Panc1 (cell line): ENCODE measurements at regions not wholly inside any gene's neighbourhood (a gene's known extent, or its start where the extent isn't known, plus 50 kb on each side); places are given as distances from the start of the nearest gene placed in this dataset.

Source experiments
- ATAC-seq: fragments of 200-7000 bp; cut with Tn5 transposase; 2 replicates; pipeline ENCODE4 v1.9.1; 2020; ENCODE audit warnings: mild to moderate bottlenecking, moderate library complexity
- BruUV-seq: library from RNA; stranded (reverse); fragments of 400-500 nt; replicated peaks from 2 replicates; lab custom pipeline; 2021; lab: Mats Ljungman, UMichigan
- CTCF ChIA-PET: fragments of 300-600 bp; sonication (Branson Sonifier 250); formaldehyde crosslinking; loops from one replicate; lab custom pipeline; 2022; ENCODE audit warnings: antibody characterized with exemption; lab: Charles Lee
- POLR2A ChIA-PET: fragments of 300-600 bp; sonication (Branson Sonifier 250); formaldehyde crosslinking; loops from one replicate; lab custom pipeline; 2022; ENCODE audit warnings: antibody characterized with exemption; lab: Charles Lee
- DNase-seq: peaks from one replicate; pipeline ENCODE4 v3.0.0-alpha.2; 2010; ENCODE audit warnings: low read depth, low spot score
- H3K27ac ChIP-seq: 2 replicates; pipeline ENCODE4 v1.5.1; 2011; ENCODE audit warnings: mild to moderate bottlenecking, low read length, inconsistent platforms
- H3K27me3 ChIP-seq: fragments of 200-500 bp; sonication (Bioruptor generic); 2 replicates; pipeline ENCODE4 v1.6.0; 2014; ENCODE audit warnings: low read length, inconsistent platforms; ENCODE audit not compliant: control insufficient read depth, insufficient read depth
- H3K36me3 ChIP-seq: fragments of 200-500 bp; sonication (Bioruptor generic); 2 replicates; pipeline ENCODE4 v1.5.1; 2014; ENCODE audit warnings: inconsistent platforms, mild to moderate bottlenecking, low read length, moderate library complexity; ENCODE audit not compliant: control insufficient read depth, insufficient read depth
- H3K4me1 ChIP-seq: 2 replicates; pipeline ENCODE4 v1.5.1; 2011; ENCODE audit warnings: inconsistent platforms, mild to moderate bottlenecking, low read length, moderate library complexity; ENCODE audit not compliant: control insufficient read depth, insufficient read depth
- H3K4me3 ChIP-seq, 2 experiments: 2 replicates each; pipeline ENCODE4 v1.5.1; 2011 to 2012; ENCODE audit warnings: low read depth in 2 of 2, low read length in 2 of 2, mild to moderate bottlenecking in 2 of 2, inconsistent platforms in 1 of 2, moderate library complexity in 1 of 2
- H3K9me3 ChIP-seq: fragments of 200-500 bp; sonication (Bioruptor generic); 2 replicates; pipeline ENCODE4 v1.5.1; 2014; ENCODE audit warnings: low read depth, mild to moderate bottlenecking, inconsistent platforms, low read length, moderate library complexity; ENCODE audit not compliant: control insufficient read depth, insufficient read depth
- CTCF ChIP-seq: fragments of 450-650 bp; IDR thresholded peaks from 2 replicates; pipeline ENCODE4 v1.5.1; 2017; ENCODE audit warnings: mild to moderate bottlenecking
- POLR2AphosphoS5 ChIP-seq: IDR thresholded peaks from 2 replicates; pipeline ENCODE4 v1.6.1; 2012; ENCODE audit warnings: mild to moderate bottlenecking, low read depth, low read length, moderate library complexity
- REST ChIP-seq, 2 experiments: IDR thresholded peaks; 2 replicates each; pipeline ENCODE4 v1.6.1; 2011 to 2012; ENCODE audit warnings: low read depth in 2 of 2, control low read depth in 1 of 2, low read length in 1 of 2, mild to moderate bottlenecking in 1 of 2, moderate library complexity in 1 of 2; ENCODE audit not compliant: insufficient read depth in 1 of 2
- SIN3A ChIP-seq: IDR thresholded peaks from 2 replicates; pipeline ENCODE4 v1.6.1; 2012; ENCODE audit warnings: low read depth, mild to moderate bottlenecking, low read length, moderate library complexity, borderline replicate concordance; ENCODE audit not compliant: insufficient read depth
- TCF7L2 ChIP-seq: IDR thresholded peaks from 2 replicates; pipeline ENCODE4 v1.6.1; 2011; ENCODE audit warnings: mild to moderate bottlenecking, low read depth, low read length, inconsistent platforms
- in situ Hi-C: cut with HindIII; loops from 2 replicates; pipeline ENCODE4 v1.10.0; 2016; ENCODE audit warnings: low sequenced_read_pairs, low pct_unique_long_range_greater_than_20kb
- intact Hi-C: fragments of 100-400 bp; cut with micrococcal nuclease; formaldehyde crosslinking; loops from one replicate; pipeline ENCODE4 v1.10.0; 2022; ENCODE audit not compliant: unreplicated experiment

DNA sequence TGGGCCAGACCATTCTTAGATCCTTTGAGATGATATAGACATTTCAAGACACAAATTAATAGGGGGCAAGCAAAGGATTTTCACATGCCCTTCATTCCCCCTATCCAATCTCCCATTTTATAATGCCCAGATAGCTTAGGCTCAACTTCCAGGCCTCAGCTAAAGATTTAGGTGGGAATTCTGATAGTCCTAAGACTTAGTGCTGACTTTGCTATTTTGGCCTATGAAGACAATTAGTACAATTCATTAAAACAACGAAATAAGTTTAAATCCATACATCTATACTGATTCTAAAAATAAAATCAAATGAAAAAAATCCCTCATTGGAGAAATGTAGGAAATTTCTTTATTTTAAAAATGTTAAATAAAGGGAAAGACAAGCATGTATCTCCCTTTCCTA lies 259.5 kb downstream of the CBLN4 start:
- DNase-seq = no peak
- ATAC-seq = no peak
- Histone ChIP-seq H3K27me3 (no peaks in the 10 kb centered on the region), H3K27ac (no peak overlapping the region), H3K4me1 (no peaks in the 10 kb centered on the region), H3K36me3 (no peaks in the 10 kb centered on the region), H3K9me3 (no peaks in the 10 kb centered on the region), H3K4me3 (no peak overlapping the region)
- TF ChIP-seq CTCF (no peak), REST (IDR thresholded peaks at IDR 0.05; ENCODE audit: insufficient read depth in 1 of 2, low read depth in 2 of 2, low read length in 1 of 2) (no peak)
- POLR2A ChIA-PET = no interaction called here
- intact Hi-C loops (no loop called here), in situ Hi-C loops (no loop called here)
- no TSS peak for BruUV-seq
- CTCF ChIA-PET = no interaction called here

GRCh38 chr20:55744896-55745295 lies 260.4 kb downstream of the CBLN4 start:
- Histone ChIP-seq H3K36me3 (no peaks in the 10 kb centered on the region), H3K27ac (no peak overlapping the region), H3K4me1 (no peaks in the 10 kb centered on the region), H3K4me3 (no peak overlapping the region), H3K27me3 (no peaks in the 10 kb centered on the region), H3K9me3 (no peaks in the 10 kb centered on the region)
- ATAC-seq (no peak), DNase-seq (no peak)
- in situ Hi-C loops (no loop called here), intact Hi-C loops (no loop called here)
- TF ChIP-seq POLR2AphosphoS5 = no peak
- TF ChIP-seq CTCF = no peak
- TF ChIP-seq SIN3A = no peak
- no peak for TF ChIP-seq TCF7L2
- no peak for TF ChIP-seq REST (IDR thresholded peaks at IDR 0.05; ENCODE audit: insufficient read depth in 1 of 2, low read depth in 2 of 2, low read length in 1 of 2)
- CTCF ChIA-PET = no interaction called here
- no TSS peak for BruUV-seq
- POLR2A ChIA-PET = no interaction called here
